SH-SY5Y (cell line): ENCODE measurements at regions not wholly inside any gene's neighbourhood (a gene's known extent, or its start where the extent isn't known, plus 50 kb on each side); places are given as distances from the start of the nearest gene placed in this dataset.

Experiments
- GATA2 ChIP-seq: IDR thresholded peaks from 2 replicates; pipeline ENCODE4 v1.6.1; 2011; ENCODE audit warnings: mild to moderate bottlenecking, low read depth, low read length
- GATA3 ChIP-seq: IDR thresholded peaks from 2 replicates; pipeline ENCODE4 v1.6.1; 2011; ENCODE audit warnings: low read depth, mild to moderate bottlenecking, low read length, moderate library complexity

DNA sequence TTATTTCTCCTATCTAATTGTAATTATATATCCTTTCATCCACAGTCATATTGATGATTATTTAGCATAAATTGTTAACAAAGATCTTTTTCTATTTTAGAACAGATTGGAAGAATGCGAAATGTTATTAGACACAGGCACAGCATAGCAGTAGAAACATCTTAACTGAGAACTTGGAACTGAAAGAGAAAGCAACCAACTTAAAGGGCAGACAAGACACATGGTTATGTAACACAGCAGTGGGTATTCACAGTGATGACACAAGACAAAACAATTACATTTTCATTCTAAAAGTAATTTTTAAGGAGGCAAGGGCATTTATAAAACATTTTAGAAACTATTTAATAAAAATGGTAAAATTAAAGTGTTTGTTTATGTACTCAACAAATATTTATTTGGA is 57.7 kb upstream of the MEF2C start:
- TF ChIP-seq GATA2, result no peak
- no peak for TF ChIP-seq GATA3
